Keratinocyte (primary cell): ENCODE measurements at regions not wholly inside any gene's neighbourhood (a gene's known extent, or its start where the extent isn't known, plus 50 kb on each side); places are given as distances from the start of the nearest gene placed in this dataset.

Experiments
- CTCF ChIP-seq, 3 experiments: IDR thresholded peaks in 1 of 3; conservative IDR thresholded peaks in 1 of 3; optimal IDR thresholded peaks in 1 of 3; 2 replicates in 2 of 3; 3 replicates in 1 of 3; pipeline versions ENCODE3 to v1.5.1; 2011; ENCODE audit warnings: low read length in 3 of 3, mild to moderate bottlenecking in 3 of 3, moderate library complexity in 2 of 3, control low read depth in 1 of 3, inconsistent platforms in 1 of 3; ENCODE audit not compliant: insufficient read depth in 2 of 3; ENCODE audit errors: extremely low read depth in 1 of 3
- EZH2 ChIP-seq: IDR thresholded peaks from one replicate; pipeline ENCODE4 v1.6.1; 2012; ENCODE audit warnings: inconsistent platforms, mild to moderate bottlenecking, low read length, moderate library complexity

GRCh38 chr7:52712938-52713337 is 322.5 kb upstream of the POM121L12 start:
- TF ChIP-seq CTCF (optimal IDR thresholded peaks at IDR 0.05 in 1 of 3, IDR thresholded peaks at IDR 0.05 in 1 of 3, conservative IDR thresholded peaks at IDR 0.05 in 1 of 3; ENCODE audit: extremely low read depth in 1 of 3, insufficient read depth in 2 of 3, low read length in 3 of 3): no peak
- no peak for TF ChIP-seq EZH2
